ENCODE measurements at regions not wholly inside any gene's neighbourhood (a gene's known extent, or its start where the extent isn't known, plus 50 kb on each side); places are given as distances from the start of the nearest gene placed in this dataset.

DNA sequence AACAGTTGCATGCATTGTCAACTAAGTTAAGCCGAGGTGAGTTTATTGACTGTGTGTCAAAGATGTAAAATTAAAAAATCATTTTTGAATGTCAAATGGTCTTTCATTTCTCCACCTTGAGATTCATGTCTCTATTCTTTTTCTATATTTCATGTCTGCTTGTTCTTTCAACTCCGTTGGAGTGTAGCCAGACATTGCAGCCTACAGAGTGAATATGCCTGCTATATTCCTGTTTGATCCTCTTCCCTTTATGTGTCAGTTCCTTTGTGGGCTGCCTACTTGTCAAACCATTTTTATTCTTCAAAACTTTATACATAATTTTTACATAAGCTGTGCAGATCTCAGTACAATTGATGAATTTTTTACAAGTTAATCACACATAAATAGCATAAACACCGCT is 1325.8 kb upstream of the PRMT6 start:
- H3K4me2 ChIP-seq (ENCODE audit: low read depth, low read length, poor library complexity, severe bottlenecking) = no peak overlapping the region
- H3K36me3 ChIP-seq (ENCODE audit: insufficient read depth, low read length) = no peaks in the 10 kb centered on the region
- no peak overlapping the region for H3K27ac ChIP-seq (ENCODE audit: low read length)
- H3K9me3 ChIP-seq (ENCODE audit: low read length) = peaks cover 7% of the 10 kb centered on the region; the same call in 1 of the 2 replicates
- no peaks in the 10 kb centered on the region for H3K27me3 ChIP-seq (ENCODE audit: low read length)
- H3K4me1 ChIP-seq (ENCODE audit: low read length) = no peaks in the 10 kb centered on the region
- no peak overlapping the region for H3K9ac ChIP-seq (ENCODE audit: low read length)
- no peaks in the 10 kb centered on the region for H4K20me1 ChIP-seq (ENCODE audit: insufficient read depth, low read depth, low read length)
- no peak overlapping the region for H2AFZ ChIP-seq (ENCODE audit: low read length)
- no peaks in the 10 kb centered on the region for H3K79me2 ChIP-seq (ENCODE audit: low read length)
- H3K9me2 ChIP-seq (replicated peaks; ENCODE audit: insufficient read depth, low read length) = no peaks in the 10 kb centered on the region
- DNase-seq = no peak
- no peak overlapping the region for H3K4me3 ChIP-seq (ENCODE audit: low read length)

- Histone ChIP-seq H3K4me3 (ENCODE audit: low read length) (no peak overlapping the region), H3K36me3 (ENCODE audit: insufficient read depth, low read length) (no peaks in the 10 kb centered on the region), H3K9ac (ENCODE audit: low read length) (no peak overlapping the region), H3K4me2 (ENCODE audit: low read depth, low read length, poor library complexity, severe bottlenecking) (no peak overlapping the region), H3K27me3 (ENCODE audit: low read length) (no peaks in the 10 kb centered on the region), H3K9me2 (replicated peaks; ENCODE audit: insufficient read depth, low read length) (no peaks in the 10 kb centered on the region), H3K27ac (ENCODE audit: low read length) (no peak overlapping the region), H3K4me1 (ENCODE audit: low read length) (no peaks in the 10 kb centered on the region), H2AFZ (ENCODE audit: low read length) (no peak overlapping the region), H4K20me1 (ENCODE audit: insufficient read depth, low read depth, low read length) (no peaks in the 10 kb centered on the region), H3K9me3 (ENCODE audit: low read length) (peaks cover 17% of the 10 kb centered on the region), H3K79me2 (ENCODE audit: low read length) (no peaks in the 10 kb centered on the region)
- no peak for DNase-seq
Measured at GRCh38 chr1:105736349-105736748, 1320.1 kb upstream of the PRMT6 start.

GRCh38 chr1:105779727-105780126 is 1276.7 kb upstream of the PRMT6 start:
- Histone ChIP-seq H4K20me1 (ENCODE audit: insufficient read depth, low read depth, low read length) (no peaks in the 10 kb centered on the region), H3K4me2 (ENCODE audit: low read depth, low read length, poor library complexity, severe bottlenecking) (no peak overlapping the region), H2AFZ (ENCODE audit: low read length) (no peak overlapping the region), H3K9me3 (ENCODE audit: low read length) (peaks cover 3% of the 10 kb centered on the region; the same call in 1 of the 2 replicates), H3K4me1 (ENCODE audit: low read length) (no peaks in the 10 kb centered on the region), H3K9ac (ENCODE audit: low read length) (no peak overlapping the region), H3K27me3 (ENCODE audit: low read length) (no peaks in the 10 kb centered on the region), H3K36me3 (ENCODE audit: insufficient read depth, low read length) (no peaks in the 10 kb centered on the region), H3K9me2 (replicated peaks; ENCODE audit: insufficient read depth, low read length) (no peaks in the 10 kb centered on the region), H3K79me2 (ENCODE audit: low read length) (no peaks in the 10 kb centered on the region), H3K4me3 (ENCODE audit: low read length) (no peak overlapping the region), H3K27ac (ENCODE audit: low read length) (no peak overlapping the region)
- no peak for DNase-seq

- DNase-seq = no peak
- no peak overlapping the region for H3K9ac ChIP-seq (ENCODE audit: low read length)
- H3K9me3 ChIP-seq (ENCODE audit: low read length) = peaks cover 6% of the 10 kb centered on the region; the same call in 1 of the 2 replicates
- no peaks in the 10 kb centered on the region for H3K27me3 ChIP-seq (ENCODE audit: low read length)
- H3K4me1 ChIP-seq (ENCODE audit: low read length) = no peaks in the 10 kb centered on the region
- no peaks in the 10 kb centered on the region for H3K9me2 ChIP-seq (replicated peaks; ENCODE audit: insufficient read depth, low read length)
- no peaks in the 10 kb centered on the region for H3K36me3 ChIP-seq (ENCODE audit: insufficient read depth, low read length)
- no peaks in the 10 kb centered on the region for H3K79me2 ChIP-seq (ENCODE audit: low read length)
- H3K4me3 ChIP-seq (ENCODE audit: low read length) = no peak overlapping the region
- no peak overlapping the region for H3K27ac ChIP-seq (ENCODE audit: low read length)
- no peak overlapping the region for H2AFZ ChIP-seq (ENCODE audit: low read length)
- no peaks in the 10 kb centered on the region for H4K20me1 ChIP-seq (ENCODE audit: insufficient read depth, low read depth, low read length)
- H3K4me2 ChIP-seq (ENCODE audit: low read depth, low read length, poor library complexity, severe bottlenecking) = no peak overlapping the region
Measured at GRCh38 chr1:105785021-105785420, 1271.5 kb upstream of the PRMT6 start.

- Histone ChIP-seq H3K9me3 (ENCODE audit: low read length) (peaks cover 1% of the 10 kb centered on the region; the same call in 1 of the 2 replicates), H3K9me2 (replicated peaks; ENCODE audit: insufficient read depth, low read length) (no peaks in the 10 kb centered on the region), H4K20me1 (ENCODE audit: insufficient read depth, low read depth, low read length) (no peaks in the 10 kb centered on the region), H2AFZ (ENCODE audit: low read length) (no peak overlapping the region), H3K4me1 (ENCODE audit: low read length) (no peaks in the 10 kb centered on the region), H3K79me2 (ENCODE audit: low read length) (no peaks in the 10 kb centered on the region), H3K27ac (ENCODE audit: low read length) (no peak overlapping the region), H3K36me3 (ENCODE audit: insufficient read depth, low read length) (no peaks in the 10 kb centered on the region), H3K4me2 (ENCODE audit: low read depth, low read length, poor library complexity, severe bottlenecking) (no peak overlapping the region), H3K4me3 (ENCODE audit: low read length) (no peak overlapping the region), H3K9ac (ENCODE audit: low read length) (no peak overlapping the region), H3K27me3 (ENCODE audit: low read length) (no peaks in the 10 kb centered on the region)
- peak; percentile 82 for DNase-seq
Measured at GRCh38 chr1:105793536-105794146, 1262.8 kb upstream of the PRMT6 start.

DNA sequence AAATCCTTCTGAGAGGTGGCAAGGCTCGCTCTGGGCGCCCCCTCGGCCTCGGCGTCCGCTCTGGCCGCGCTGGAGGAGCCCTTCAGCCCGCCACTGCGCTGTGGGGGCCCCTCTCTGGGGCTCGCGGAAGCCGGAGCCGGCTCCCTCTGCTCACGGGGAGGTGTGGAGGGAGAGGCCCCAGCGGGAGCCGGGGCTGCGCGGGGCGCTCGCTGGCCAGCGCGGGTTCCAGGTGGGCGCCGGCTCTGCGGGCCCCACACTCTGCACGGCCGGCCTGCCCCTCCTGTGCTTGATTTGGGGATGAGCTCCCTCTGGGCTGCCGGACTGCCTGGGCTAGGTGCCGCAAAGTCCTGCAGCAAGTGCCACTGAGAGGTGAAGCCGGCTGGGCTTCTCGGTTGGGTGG is 1260.7 kb upstream of the PRMT6 start:
- Histone ChIP-seq H3K4me1 (ENCODE audit: low read length) (no peaks in the 10 kb centered on the region), H4K20me1 (ENCODE audit: insufficient read depth, low read depth, low read length) (no peaks in the 10 kb centered on the region), H3K27me3 (ENCODE audit: low read length) (no peaks in the 10 kb centered on the region), H3K79me2 (ENCODE audit: low read length) (no peaks in the 10 kb centered on the region), H2AFZ (ENCODE audit: low read length) (no peak overlapping the region), H3K27ac (ENCODE audit: low read length) (no peak overlapping the region), H3K4me3 (ENCODE audit: low read length) (no peak overlapping the region), H3K9me3 (ENCODE audit: low read length) (no peaks in the 10 kb centered on the region; the same call in none of the 2 replicates), H3K4me2 (ENCODE audit: low read depth, low read length, poor library complexity, severe bottlenecking) (no peak overlapping the region), H3K9ac (ENCODE audit: low read length) (no peak overlapping the region), H3K9me2 (replicated peaks; ENCODE audit: insufficient read depth, low read length) (no peaks in the 10 kb centered on the region), H3K36me3 (ENCODE audit: insufficient read depth, low read length) (no peaks in the 10 kb centered on the region)
- no peak for DNase-seq

DNA sequence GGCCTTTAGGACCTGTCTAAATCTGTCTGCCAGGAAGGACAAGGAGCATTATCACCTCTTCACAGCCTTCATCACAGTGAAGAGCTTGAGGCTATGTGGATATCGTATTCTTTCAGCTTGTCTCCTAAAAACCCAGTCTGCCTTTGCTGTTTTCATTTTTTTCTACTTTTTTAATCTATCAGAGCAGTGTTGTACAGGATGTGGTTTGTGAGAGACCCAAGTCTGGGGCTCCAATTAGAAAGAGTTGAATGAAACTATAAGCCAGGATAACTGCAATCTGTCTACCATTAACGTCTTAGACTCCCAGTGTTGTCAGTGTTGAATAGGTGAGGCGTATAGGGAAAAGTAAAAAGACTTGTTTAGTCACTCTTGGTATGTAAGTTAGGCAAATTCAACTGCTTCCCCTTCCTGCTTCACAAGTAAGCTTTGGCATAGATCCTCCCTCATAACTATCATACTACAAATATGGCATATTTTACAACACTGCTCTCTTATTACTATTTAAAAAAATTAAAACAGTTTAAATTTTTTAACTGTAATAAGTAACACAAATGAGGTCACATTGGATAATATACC is 1225.8 kb upstream of the PRMT6 start:
- Histone ChIP-seq H3K4me1 (ENCODE audit: low read length) (no peaks in the 10 kb centered on the region; the same call in 1 of the 2 replicates), H2AFZ (ENCODE audit: low read length) (0 out of 2 replicates have a peak overlapping the region, but pooled peaks have one; percentile 66), H3K9me2 (replicated peaks; ENCODE audit: insufficient read depth, low read length) (no peaks in the 10 kb centered on the region), H3K9ac (ENCODE audit: low read length) (no peak overlapping the region), H3K4me3 (ENCODE audit: low read length) (no peak overlapping the region), H3K79me2 (ENCODE audit: low read length) (no peaks in the 10 kb centered on the region), H3K27ac (ENCODE audit: low read length) (no peak overlapping the region), H3K4me2 (ENCODE audit: low read depth, low read length, poor library complexity, severe bottlenecking) (no peak overlapping the region), H3K9me3 (ENCODE audit: low read length) (peaks cover 2% of the 10 kb centered on the region; the same call in 1 of the 2 replicates), H3K27me3 (ENCODE audit: low read length) (no peaks in the 10 kb centered on the region), H4K20me1 (ENCODE audit: insufficient read depth, low read depth, low read length) (no peaks in the 10 kb centered on the region), H3K36me3 (ENCODE audit: insufficient read depth, low read length) (no peaks in the 10 kb centered on the region)
- DNase-seq = no peak

DNA sequence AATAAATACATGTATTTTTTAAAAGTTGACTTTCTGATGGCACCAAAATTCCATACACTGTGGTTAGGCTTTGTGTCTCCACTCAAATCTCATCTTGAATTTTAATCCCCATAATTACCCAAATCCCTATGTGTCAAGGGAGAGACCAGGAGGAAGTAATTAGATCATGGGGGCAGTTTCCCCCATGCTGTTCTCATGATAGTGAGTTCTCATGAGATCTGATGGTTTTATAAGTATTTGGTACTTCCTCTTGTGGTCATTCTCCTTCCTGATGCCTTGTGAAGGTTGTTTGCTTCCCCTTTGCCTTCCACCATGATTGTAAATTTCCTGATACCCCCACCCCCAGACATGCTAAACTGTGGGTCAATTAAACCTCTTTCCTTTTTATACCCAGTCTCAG is 1218.4 kb upstream of the PRMT6 start:
- H3K9ac ChIP-seq (ENCODE audit: low read length) = no peak overlapping the region
- H3K9me3 ChIP-seq (ENCODE audit: low read length) = no peaks in the 10 kb centered on the region; the same call in 1 of the 2 replicates
- peaks cover 4% of the 10 kb centered on the region; the same call in 1 of the 2 replicates for H3K4me1 ChIP-seq (ENCODE audit: low read length)
- no peaks in the 10 kb centered on the region for H4K20me1 ChIP-seq (ENCODE audit: insufficient read depth, low read depth, low read length)
- H3K36me3 ChIP-seq (ENCODE audit: insufficient read depth, low read length) = no peaks in the 10 kb centered on the region
- no peak overlapping the region for H3K4me2 ChIP-seq (ENCODE audit: low read depth, low read length, poor library complexity, severe bottlenecking)
- no peaks in the 10 kb centered on the region for H3K27me3 ChIP-seq (ENCODE audit: low read length)
- no peak for DNase-seq
- H3K27ac ChIP-seq (ENCODE audit: low read length) = no peak overlapping the region
- H3K79me2 ChIP-seq (ENCODE audit: low read length) = no peaks in the 10 kb centered on the region
- no peaks in the 10 kb centered on the region; the same call in 1 of the 2 replicates for H3K9me2 ChIP-seq (replicated peaks; ENCODE audit: insufficient read depth, low read length)
- 0 out of 2 replicates have a peak overlapping the region, but pooled peaks have one; percentile 34 for H2AFZ ChIP-seq (ENCODE audit: low read length)
- no peak overlapping the region for H3K4me3 ChIP-seq (ENCODE audit: low read length)

Measured in Karpas-422 (cell line).